Smooth muscle cell (in vitro differentiated cells): ENCODE measurements at regions not wholly inside any gene's neighbourhood (a gene's known extent, or its start where the extent isn't known, plus 50 kb on each side); places are given as distances from the start of the nearest gene placed in this dataset.

Experiments used
- DNase-seq: peaks from one replicate; lab custom pipeline; 2025; ENCODE audit not compliant: unreplicated experiment; lab: John Stamatoyannopoulos, UW
- H2AFZ ChIP-seq: fragments of 200-600 bp; sonication (generic); 2 replicates; pipeline ENCODE4 v1.6.0; 2016; ENCODE audit warnings: antibody characterized with exemption, low read depth, mild to moderate bottlenecking
- H3F3A ChIP-seq: fragments of 200-600 bp; sonication (generic); 2 replicates; pipeline ENCODE4 v1.6.0; 2017; ENCODE audit warnings: antibody characterized with exemption, low read depth
- H3K27ac ChIP-seq: fragments of 200-600 bp; sonication (generic); 2 replicates; pipeline ENCODE4 v1.5.1; 2016; ENCODE audit warnings: low read depth, mild to moderate bottlenecking
- H3K27me3 ChIP-seq: fragments of 200-600 bp; sonication (generic); 2 replicates; pipeline ENCODE4 v1.6.1; 2016; ENCODE audit warnings: low read depth, mild to moderate bottlenecking
- H3K36me3 ChIP-seq: fragments of 200-600 bp; sonication (generic); 2 replicates; pipeline ENCODE4 v1.5.1; 2016; ENCODE audit warnings: low read depth
- H3K4me1 ChIP-seq: fragments of 200-600 bp; sonication (generic); 2 replicates; pipeline ENCODE4 v1.5.1; 2016; ENCODE audit warnings: low read depth
- H3K4me2 ChIP-seq: fragments of 200-600 bp; sonication (generic); 2 replicates; pipeline ENCODE4 v1.6.0; 2016; ENCODE audit warnings: mild to moderate bottlenecking
- H3K4me3 ChIP-seq: fragments of 200-600 bp; sonication (generic); 2 replicates; pipeline ENCODE4 v1.5.1; 2016; ENCODE audit warnings: mild to moderate bottlenecking
- H3K79me2 ChIP-seq: fragments of 200-600 bp; sonication (generic); 2 replicates; pipeline ENCODE4 v1.6.0; 2016; ENCODE audit warnings: low read depth, mild to moderate bottlenecking
- H3K9ac ChIP-seq: fragments of 200-600 bp; sonication (generic); 2 replicates; pipeline ENCODE4 v1.6.0; 2016; ENCODE audit warnings: low read depth
- H3K9me3 ChIP-seq: fragments of 200-600 bp; sonication (generic); replicated peaks from 2 replicates; pipeline ENCODE4 v1.5.1; 2016; ENCODE audit warnings: low read depth
- H4K20me1 ChIP-seq: fragments of 200-600 bp; sonication (generic); 2 replicates; pipeline ENCODE4 v1.6.0; 2016; ENCODE audit warnings: low read depth
- CTCF ChIP-seq: fragments of 200-600 bp; sonication (generic); IDR thresholded peaks from 2 replicates; pipeline ENCODE4 v1.5.1; 2017; ENCODE audit warnings: borderline replicate concordance, mild to moderate bottlenecking, antibody characterized with exemption; ENCODE audit not compliant: insufficient read depth, poor library complexity, severe bottlenecking
- WGBS: methylation state at CpG from one replicate; pipeline ENCODE4 v1.1.7; 2016; ENCODE audit warnings: low lambda C conversion rate; 5-methylcytosine and 5-hydroxymethylcytosine counted together

- DNase-seq, result no peak
- Histone ChIP-seq H3K79me2 (no peaks in the 10 kb centered on the region), H3K36me3 (no peaks in the 10 kb centered on the region), H3F3A (no peaks in the 10 kb centered on the region), H3K4me3 (no peak overlapping the region), H3K4me1 (peaks cover 14% of the 10 kb centered on the region), H3K4me2 (no peak overlapping the region), H3K27ac (no peak overlapping the region), H2AFZ (no peak overlapping the region), H4K20me1 (no peaks in the 10 kb centered on the region), H3K9ac (no peak overlapping the region), H3K27me3 (no peaks in the 10 kb centered on the region), H3K9me3 (no peaks in the 10 kb centered on the region)
- WGBS, result 88% methylated on average over 2 of the region's 2 CpGs
- no peak for TF ChIP-seq CTCF
These were observed 95.9 kb upstream of the COL21A1 start for GRCh38 chr6:56343295-56343694.

- no peak for TF ChIP-seq CTCF
- H2AFZ ChIP-seq, result no peak overlapping the region
- DNase-seq, result no peak
- H3F3A ChIP-seq, result no peaks in the 10 kb centered on the region
- H3K4me1 ChIP-seq, result no peaks in the 10 kb centered on the region
- no peaks in the 10 kb centered on the region for H3K36me3 ChIP-seq
- H3K79me2 ChIP-seq, result no peaks in the 10 kb centered on the region
- H4K20me1 ChIP-seq, result no peaks in the 10 kb centered on the region
- no peak overlapping the region for H3K4me3 ChIP-seq
- H3K4me2 ChIP-seq, result no peak overlapping the region
- no peaks in the 10 kb centered on the region for H3K27me3 ChIP-seq
- H3K9me3 ChIP-seq, result no peaks in the 10 kb centered on the region
- no peak overlapping the region for H3K9ac ChIP-seq
- WGBS, result 31% methylated on average over 3 of the region's 3 CpGs
- H3K27ac ChIP-seq, result no peak overlapping the region
These were observed 92.1 kb upstream of the COL21A1 start for GRCh38 chr6:56339524-56339923.

- H3F3A ChIP-seq, result no peaks in the 10 kb centered on the region
- DNase-seq, result no peak
- H3K9ac ChIP-seq, result peak overlapping the region; percentile 71
- no peaks in the 10 kb centered on the region for H3K9me3 ChIP-seq
- no peaks in the 10 kb centered on the region for H3K27me3 ChIP-seq
- H3K79me2 ChIP-seq, result no peaks in the 10 kb centered on the region
- H3K36me3 ChIP-seq, result no peaks in the 10 kb centered on the region
- H3K4me1 ChIP-seq, result no peaks in the 10 kb centered on the region
- TF ChIP-seq CTCF, result no peak
- H2AFZ ChIP-seq, result no peak overlapping the region
- H3K27ac ChIP-seq, result peak overlapping the region; percentile 84
- H3K4me3 ChIP-seq, result no peak overlapping the region
- no peaks in the 10 kb centered on the region for H4K20me1 ChIP-seq
- no peak overlapping the region for H3K4me2 ChIP-seq
- 7% methylated on average over 1 of the region's 1 CpG for WGBS
These were observed 88.3 kb upstream of the COL21A1 start for GRCh38 chr6:56335726-56336125.

GRCh38 chr6:56334937-56335336, 87.6 kb upstream of the COL21A1 start:
- 82% methylated on average over 1 of the region's 1 CpG for WGBS
- DNase-seq, result no peak
- H3K27ac ChIP-seq, result peak overlapping the region; percentile 84

More at GRCh38 chr6:56334937-56335336, 87.6 kb upstream of the COL21A1 start:
- Histone ChIP-seq H3K79me2 (no peaks in the 10 kb centered on the region), H4K20me1 (no peaks in the 10 kb centered on the region), H3K36me3 (no peaks in the 10 kb centered on the region), H2AFZ (no peak overlapping the region), H3K9me3 (no peaks in the 10 kb centered on the region), H3F3A (no peaks in the 10 kb centered on the region), H3K9ac (no peak overlapping the region), H3K4me2 (no peak overlapping the region), H3K27me3 (no peaks in the 10 kb centered on the region), H3K4me3 (no peak overlapping the region), H3K4me1 (no peaks in the 10 kb centered on the region)
- no peak for TF ChIP-seq CTCF
